ENCODE measurements at regions not wholly inside any gene's neighbourhood (a gene's known extent, or its start where the extent isn't known, plus 50 kb on each side); places are given as distances from the start of the nearest gene placed in this dataset. TPM values are rescaled to one million over a fixed set of nuclear protein-coding genes. Genes with fewer than 3 reads are reported as not detected.

Small RNA genes lying in the stretch of these regions (small RNA-seq; reads per million reads assigned to genes)
- not detected for gene HMGN1P17 (ENCODE audit: low replicate concordance)
- 0.51 reads per million, percentile 56 among the genes with 10 or more reads in this experiment for gene RNU6ATAC2P (ENCODE audit: low replicate concordance)

Measured in spinal cord (tissue), 1 donor.